GM12892 (cell line): ENCODE measurements at regions not wholly inside any gene's neighbourhood (a gene's known extent, or its start where the extent isn't known, plus 50 kb on each side); places are given as distances from the start of the nearest gene placed in this dataset.

Experiments
- POLR2A ChIP-seq: IDR thresholded peaks from 2 replicates; pipeline ENCODE4 v1.6.1; 2011; ENCODE audit warnings: low read depth, low read length, control low read depth
- POLR2AphosphoS5 ChIP-seq: IDR thresholded peaks from 2 replicates; pipeline ENCODE4 v1.6.1; 2011; ENCODE audit warnings: low read depth, low read length, control low read depth
- TAF1 ChIP-seq: IDR thresholded peaks from 2 replicates; pipeline ENCODE4 v1.6.1; 2011; ENCODE audit warnings: low read depth, mild to moderate bottlenecking, control low read depth, low read length, borderline replicate concordance

- TF ChIP-seq POLR2A = no peak
- no peak for TF ChIP-seq POLR2AphosphoS5
- TF ChIP-seq TAF1 = no peak
Measured at GRCh38 chr16:64304951-64305350, 816.9 kb downstream of the CDH11 start.
